Cardiac fibroblast (primary cell): ENCODE measurements at regions not wholly inside any gene's neighbourhood (a gene's known extent, or its start where the extent isn't known, plus 50 kb on each side); places are given as distances from the start of the nearest gene placed in this dataset.
A peak's percentile ranks its signal among the peaks of the same experiment; 100 is the strongest.

Source experiments
- DNase-seq, 2 donors: peaks; one replicate each; pipeline versions ENCODE4 v3.0.0 to v3.0.0-alpha.2; 2010; ENCODE audit warnings: low read depth in 2 of 2
- H3K4me3 ChIP-seq, 2 donors: replicated peaks in 1 of 2; 1 replicate in 1 of 2; 2 replicates in 1 of 2; pipeline ENCODE4 v1.5.1; 2011; ENCODE audit warnings: low read depth in 2 of 2, low read length in 2 of 2, mild to moderate bottlenecking in 2 of 2, moderate library complexity in 1 of 2
- CTCF ChIP-seq: IDR thresholded peaks from one replicate; pipeline ENCODE4 v1.5.1; 2011; ENCODE audit warnings: low read depth, mild to moderate bottlenecking, low read length, inconsistent platforms

GRCh38 chr7:106376026-106376799 is 91.4 kb upstream of the NAMPT start:
- TF ChIP-seq CTCF, result no peak
- DNase-seq, result no peak
- H3K4me3 ChIP-seq, result no peak overlapping the region

GRCh38 chr7:106375499-106375898 is 90.7 kb upstream of the NAMPT start:
- no peak for DNase-seq
- H3K4me3 ChIP-seq, result no peak overlapping the region
- no peak for TF ChIP-seq CTCF

GRCh38 chr7:106374437-106374836 is 89.7 kb upstream of the NAMPT start:
- TF ChIP-seq CTCF, result no peak
- no peak for DNase-seq
- no peak overlapping the region for H3K4me3 ChIP-seq

GRCh38 chr7:106372595-106373318 is 88.0 kb upstream of the NAMPT start:
- no peak overlapping the region for H3K4me3 ChIP-seq
- TF ChIP-seq CTCF, result no peak
- no peak for DNase-seq

GRCh38 chr7:106372126-106372525 is 87.3 kb upstream of the NAMPT start:
- no peak for TF ChIP-seq CTCF
- H3K4me3 ChIP-seq, result no peak overlapping the region
- DNase-seq, result peak in 1 of 2 donors; percentile 25

- no peak for TF ChIP-seq CTCF
- H3K4me3 ChIP-seq, result no peak overlapping the region
- DNase-seq, result peak in 1 of 2 donors; percentile 21
Observed at GRCh38 chr7:106371629-106372028, 86.8 kb upstream of the NAMPT start.
